HepG2 (cell line): ENCODE measurements at regions not wholly inside any gene's neighbourhood (a gene's known extent, or its start where the extent isn't known, plus 50 kb on each side); places are given as distances from the start of the nearest gene placed in this dataset.

ENCODE experiments used
- ATAC-seq: fragments of 200-7000 bp; cut with Tn5 transposase; 3 replicates; pipeline ENCODE4 v1.9.1; 2020; ENCODE audit warnings: mild to moderate bottlenecking, moderate library complexity
- BruUV-seq: library from RNA; stranded (reverse); fragments of 400-500 nt; replicated peaks from 2 replicates; lab custom pipeline; 2021; lab: Mats Ljungman, UMichigan
- CTCF ChIA-PET: fragments of 300-600 bp; formaldehyde crosslinking; extraction: SDS; loops from one replicate; lab custom pipeline; 2021; ENCODE audit warnings: low total read pairs, inconsistent platforms, low intra/inter-chr PET ratio; lab: Yijun Ruan, JAX
- POLR2A ChIA-PET: fragments of 350-600 bp; sonication (Branson Sonifier 250); formaldehyde crosslinking; loops from one replicate; lab custom pipeline; 2020; ENCODE audit warnings: antibody characterized with exemption, inconsistent platforms; lab: Yijun Ruan, JAX
- DNase-seq: peaks from one replicate; pipeline ENCODE4 v3.0.0-alpha.2; 2015; ENCODE audit warnings: low spot score
- FAIRE-seq: peaks from 3 replicates; lab custom pipeline; 2011; peaks lifted over from hg19 to GRCh38; lab: Jason Lieb, UNC
- H2AFZ ChIP-seq: one replicate; pipeline ENCODE4 v1.6.1; 2011; ENCODE audit warnings: low read length, inconsistent platforms
- H3K27ac ChIP-seq: fragments of 300-600 bp; 3 replicates; pipeline ENCODE4 v1.8.0; 2011; ENCODE audit warnings: mixed run types, mild to moderate bottlenecking, mixed read lengths, low read length, inconsistent platforms; ENCODE audit not compliant: insufficient read depth; ENCODE audit errors: extremely low read length
- H3K27me3 ChIP-seq, 2 experiments: fragments of 200-600 bp in 1 of 2; 2 replicates in 1 of 2; 3 replicates in 1 of 2; pipeline versions ENCODE4 v1.6.0 to v1.8.0; 2011; ENCODE audit warnings: low read length in 2 of 2, mild to moderate bottlenecking in 2 of 2, moderate library complexity in 2 of 2, inconsistent platforms in 1 of 2; ENCODE audit not compliant: insufficient read depth in 2 of 2, control insufficient read depth in 1 of 2
- H3K36me3 ChIP-seq, 2 experiments: fragments of 200-600 bp in 1 of 2; replicated peaks in 1 of 2; 2 replicates in 1 of 2; 3 replicates in 1 of 2; pipeline versions ENCODE4 v1.5.1 to v1.8.0; 2011; ENCODE audit warnings: low read length in 2 of 2, inconsistent platforms in 1 of 2; ENCODE audit not compliant: insufficient read depth in 2 of 2, control insufficient read depth in 1 of 2
- H3K4me1 ChIP-seq: 2 replicates; pipeline ENCODE4 v1.5.1; 2012; ENCODE audit warnings: low read length, inconsistent platforms; ENCODE audit not compliant: insufficient read depth
- H3K4me2 ChIP-seq: 2 replicates; pipeline ENCODE4 v1.6.0; 2011; ENCODE audit warnings: low read depth, low read length, inconsistent platforms
- H3K4me3 ChIP-seq, 3 experiments: fragments of 200-600 bp in 1 of 3; sonication (generic), shearing (Covaris generic) in 1 of 3; replicated peaks in 1 of 3; 2 replicates each; pipeline ENCODE4 v1.5.1; 2011 to 2016; ENCODE audit warnings: low read length in 3 of 3, inconsistent platforms in 2 of 3, low read depth in 2 of 3, mild to moderate bottlenecking in 2 of 3, control low read depth in 1 of 3, mixed read lengths in 1 of 3; ENCODE audit not compliant: insufficient read depth in 1 of 3
- H3K79me2 ChIP-seq: one replicate; pipeline ENCODE4 v1.6.1; 2011; ENCODE audit warnings: low read length, inconsistent platforms; ENCODE audit not compliant: insufficient read depth
- H3K9ac ChIP-seq: 2 replicates; pipeline ENCODE4 v1.6.0; 2011; ENCODE audit warnings: mild to moderate bottlenecking, low read depth, low read length, inconsistent platforms; ENCODE audit not compliant: insufficient read depth
- H3K9me3 ChIP-seq: 2 replicates; pipeline ENCODE4 v1.5.1; 2012; ENCODE audit warnings: mild to moderate bottlenecking, low read length
- H4K20me1 ChIP-seq: 2 replicates; pipeline ENCODE4 v1.6.0; 2011; ENCODE audit warnings: inconsistent platforms, mild to moderate bottlenecking, low read length, moderate library complexity; ENCODE audit not compliant: insufficient read depth
- ARNT2 ChIP-seq: sonication (generic); formaldehyde crosslinking; IDR thresholded peaks from 2 replicates; pipeline ENCODE4 v1.8.0; 2022; ENCODE audit warnings: mild to moderate bottlenecking, low read depth, missing genetic modification reagents, moderate library complexity
- CCAR2 ChIP-seq: fragments of 200-400 bp; formaldehyde crosslinking; optimal IDR thresholded peaks from 2 replicates; pipeline ENCODE3; 2018; ENCODE audit warnings: low read depth, mild to moderate bottlenecking, low read length, moderate library complexity
- CEBPG ChIP-seq: IDR thresholded peaks from 2 replicates; pipeline ENCODE4 v1.6.1; 2016
- ELF3 ChIP-seq: IDR thresholded peaks from 2 replicates; pipeline ENCODE4 v1.6.1; 2016; ENCODE audit warnings: missing genetic modification reagents, missing compliant biosample characterization
- KAT2B ChIP-seq: fragments of 150-350 bp; IDR thresholded peaks from 2 replicates; pipeline ENCODE4 v1.6.1; 2014; ENCODE audit warnings: low read depth, low read length, borderline replicate concordance
- MTA1 ChIP-seq: sonication (generic); formaldehyde crosslinking; IDR thresholded peaks from 2 replicates; pipeline ENCODE4 v1.4.0; 2020; ENCODE audit warnings: missing genetic modification reagents, mild to moderate bottlenecking, borderline replicate concordance
- NBN ChIP-seq: fragments of 450-650 bp; conservative IDR thresholded peaks from 2 replicates; pipeline ENCODE4 v1.6.1; 2017
- RBAK ChIP-seq: sonication (generic); formaldehyde crosslinking; IDR thresholded peaks from 2 replicates; pipeline ENCODE4 v1.5.1; 2020; ENCODE audit warnings: mild to moderate bottlenecking, missing genetic modification reagents
- ZNF17 ChIP-seq: sonication (generic); formaldehyde crosslinking; IDR thresholded peaks from 2 replicates; pipeline ENCODE4 v1.5.0; 2020; ENCODE audit warnings: mild to moderate bottlenecking, missing genetic modification reagents
- ZNF780A ChIP-seq: sonication (generic); formaldehyde crosslinking; IDR thresholded peaks from 2 replicates; pipeline ENCODE4 v1.8.0; 2022; ENCODE audit warnings: mild to moderate bottlenecking, missing genetic modification reagents, moderate library complexity
- WGBS: methylation state at CpG from one replicate; pipeline ENCODE4 v1.1.6; 2017; ENCODE audit warnings: low lambda C conversion rate; 5-methylcytosine and 5-hydroxymethylcytosine counted together
- in situ Hi-C: cut with HindIII; loops from 2 replicates; pipeline ENCODE4 v1.10.0; 2017; ENCODE audit warnings: low pct_unique_long_range_greater_than_20kb; ENCODE audit not compliant: extremely low pct_ligation_motif_present
- intact Hi-C: fragments of 100-400 bp; cut with micrococcal nuclease; formaldehyde crosslinking; loops from one replicate; pipeline ENCODE4 v1.10.0; 2022; ENCODE audit not compliant: unreplicated experiment
- TF ChIP-seq, protein P1 (sequence below): IDR thresholded peaks from 2 replicates; pipeline ENCODE4 v1.6.1; 2016

DNA sequence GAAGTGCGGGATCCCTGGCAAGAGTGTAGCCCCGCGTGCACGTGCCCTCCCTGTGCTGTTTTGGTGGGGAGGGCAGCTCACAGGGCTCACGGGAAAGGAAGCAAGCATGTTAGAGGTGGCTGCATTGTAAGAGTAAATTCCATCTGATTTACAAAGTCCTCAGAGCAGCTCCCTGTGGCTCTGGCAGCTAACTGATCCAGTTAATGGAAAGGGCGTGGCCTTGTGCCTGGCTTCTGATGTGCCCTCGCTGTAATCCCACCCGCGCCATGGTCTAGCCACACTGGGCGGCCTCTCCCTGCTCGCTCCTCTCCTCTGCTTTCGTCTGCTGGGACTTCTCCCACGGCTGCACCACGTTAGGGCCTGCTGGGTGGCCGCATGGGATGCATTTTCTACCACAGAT lies 258.5 kb downstream of the FGF9 start:
- Histone ChIP-seq H2AFZ (no peak overlapping the region), H3K27me3 (no peaks in the 10 kb centered on the region), H3K79me2 (no peaks in the 10 kb centered on the region), H3K4me3 (no peak overlapping the region), H4K20me1 (no peaks in the 10 kb centered on the region), H3K4me2 (no peak overlapping the region), H3K9ac (no peak overlapping the region), H3K9me3 (no peaks in the 10 kb centered on the region), H3K27ac (no peak overlapping the region), H3K4me1 (peaks cover 7% of the 10 kb centered on the region; the same call in 1 of the 2 replicates), H3K36me3 (no peaks in the 10 kb centered on the region)
- ATAC-seq (no peak), DNase-seq (no peak), FAIRE-seq (no peak)
- TF ChIP-seq, protein P1, sequence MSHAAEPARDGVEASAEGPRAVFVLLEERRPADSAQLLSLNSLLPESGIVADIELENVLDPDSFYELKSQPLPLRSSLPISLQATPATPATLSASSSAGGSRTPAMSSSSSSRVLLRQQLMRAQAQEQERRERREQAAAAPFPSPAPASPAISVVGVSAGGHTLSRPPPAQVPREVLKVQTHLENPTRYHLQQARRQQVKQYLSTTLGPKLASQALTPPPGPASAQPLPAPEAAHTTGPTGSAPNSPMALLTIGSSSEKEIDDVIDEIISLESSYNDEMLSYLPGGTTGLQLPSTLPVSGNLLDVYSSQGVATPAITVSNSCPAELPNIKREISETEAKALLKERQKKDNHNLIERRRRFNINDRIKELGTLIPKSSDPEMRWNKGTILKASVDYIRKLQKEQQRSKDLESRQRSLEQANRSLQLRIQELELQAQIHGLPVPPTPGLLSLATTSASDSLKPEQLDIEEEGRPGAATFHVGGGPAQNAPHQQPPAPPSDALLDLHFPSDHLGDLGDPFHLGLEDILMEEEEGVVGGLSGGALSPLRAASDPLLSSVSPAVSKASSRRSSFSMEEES (CRISPR knock-in tag) = no peak
- no peak for TF ChIP-seq ARNT2 (CRISPR knock-in tag)
- ChIA-PET CTCF (no interaction called here), POLR2A (no interaction called here)
- WGBS = 54% methylated on average over 13 of the region's 15 CpGs
- BruUV-seq = no TSS peak
- intact Hi-C loops = no loop called here
- in situ Hi-C loops = no loop called here

DNA sequence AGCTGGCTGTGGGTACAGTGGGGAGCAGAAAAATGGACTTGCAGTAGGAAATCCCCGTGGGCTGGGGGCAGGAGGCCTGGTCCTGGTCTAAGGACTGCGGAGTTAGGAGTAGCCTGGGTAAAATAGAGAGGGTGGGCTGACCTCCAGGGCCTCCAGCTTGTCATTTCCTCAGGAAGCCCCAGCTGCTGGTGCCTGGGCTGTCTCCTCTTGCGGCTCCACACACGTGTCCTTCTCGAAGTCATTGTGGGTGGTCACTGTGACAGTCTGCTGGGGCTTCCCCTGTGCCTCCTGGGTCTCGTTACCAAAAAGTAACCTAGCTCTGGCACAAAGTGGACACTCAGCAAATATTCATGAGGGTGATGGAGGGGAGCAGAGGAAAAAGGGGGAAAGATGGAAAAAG lies 259.7 kb downstream of the FGF9 start:
- CTCF ChIA-PET = no interaction called here
- Histone ChIP-seq H3K36me3 (no peaks in the 10 kb centered on the region), H4K20me1 (no peaks in the 10 kb centered on the region), H3K4me3 (no peak overlapping the region), H3K4me2 (no peak overlapping the region), H3K4me1 (no peaks in the 10 kb centered on the region), H3K9me3 (no peaks in the 10 kb centered on the region), H3K79me2 (no peaks in the 10 kb centered on the region), H3K9ac (no peak overlapping the region), H3K27me3 (no peaks in the 10 kb centered on the region; a peak in 1 of 5 replicates), H2AFZ (no peak overlapping the region), H3K27ac (no peak overlapping the region)
- no peak for DNase-seq
- no TSS peak for BruUV-seq
- FAIRE-seq = no peak
- TF ChIP-seq KAT2B (no peak), ZNF17 (CRISPR knock-in tag) (no peak), CCAR2 (no peak), ZNF780A (CRISPR knock-in tag) (no peak), RBAK (no peak), ELF3 (CRISPR knock-in tag) (no peak), MTA1 (no peak), NBN (no peak), CEBPG (no peak)
- ATAC-seq = no peak
- intact Hi-C loops = no loop called here
- in situ Hi-C loops = no loop called here
- 31% methylated on average over 4 of the region's 6 CpGs for WGBS
- POLR2A ChIA-PET = no interaction called here
